Esophagus muscularis mucosa (tissue), 4 donors: ENCODE measurements at regions not wholly inside any gene's neighbourhood (a gene's known extent, or its start where the extent isn't known, plus 50 kb on each side); places are given as distances from the start of the nearest gene placed in this dataset.

Experiments used
- DNase-seq: peaks from one replicate; pipeline ENCODE4 v3.0.0-alpha.2; 2017; ENCODE audit errors: extremely low spot score
- H3K27ac ChIP-seq, 4 donors: fragments of 200-600 bp; sonication (generic); replicated peaks in 1 of 4; 1 replicate in 3 of 4; 2 replicates in 1 of 4; pipeline ENCODE4 v1.5.1; 2016 to 2019; ENCODE audit warnings: mild to moderate bottlenecking in 1 of 4
- H3K27me3 ChIP-seq, 4 donors: fragments of 200-600 bp; sonication (generic); one replicate each; pipeline versions ENCODE4 v1.5.1 to v1.6.0; 2016 to 2019
- H3K36me3 ChIP-seq, 4 donors: fragments of 200-600 bp; sonication (generic); one replicate each; pipeline ENCODE4 v1.5.1; 2016 to 2019
- H3K4me1 ChIP-seq, 4 donors: fragments of 200-600 bp; sonication (generic); one replicate each; pipeline ENCODE4 v1.5.1; 2016 to 2019
- H3K4me3 ChIP-seq, 4 donors: fragments of 200-600 bp; sonication (generic); 1 replicate in 2 of 4; 2 replicates in 2 of 4; pipeline ENCODE4 v1.5.1; 2016 to 2019; ENCODE audit warnings: mild to moderate bottlenecking in 4 of 4, moderate library complexity in 1 of 4
- H3K9me3 ChIP-seq, 4 donors: fragments of 200-600 bp; sonication (generic); 1 replicate in 3 of 4; 2 replicates in 1 of 4; pipeline ENCODE4 v1.5.1; 2016 to 2019
- EP300 ChIP-seq: sonication (generic); formaldehyde crosslinking; IDR thresholded peaks from one replicate; pipeline ENCODE4 v1.6.1; 2017; ENCODE audit warnings: antibody characterized with exemption
- POLR2A ChIP-seq: fragments of 450-650 bp; IDR thresholded peaks from one replicate; pipeline ENCODE4 v1.6.1; 2017; ENCODE audit warnings: antibody characterized with exemption, moderate library complexity, mild to moderate bottlenecking, low read depth
- POLR2AphosphoS5 ChIP-seq, 2 donors: sonication (generic); formaldehyde crosslinking; IDR thresholded peaks; one replicate each; pipeline ENCODE4 v1.6.1; 2017; ENCODE audit warnings: antibody characterized with exemption in 2 of 2
- WGBS: methylation state at CpG from one replicate; pipeline ENCODE4 v1.1.5; 2018; 5-methylcytosine and 5-hydroxymethylcytosine counted together
- intact Hi-C: fragments of 100-400 bp; cut with DNase I; formaldehyde crosslinking; loops from one replicate; pipeline ENCODE4 v1.15.1; 2023
- TF ChIP-seq, protein P1 (sequence below), 3 experiments: fragments of 200-600 bp in 2 of 3; fragments of 450-650 bp in 1 of 3; sonication (generic) in 2 of 3; IDR thresholded peaks; one replicate each; pipeline ENCODE4 v1.5.1; 2017 to 2019; ENCODE audit warnings: antibody characterized with exemption in 3 of 3, mild to moderate bottlenecking in 2 of 3, moderate library complexity in 1 of 3

- Histone ChIP-seq H3K4me1 (no peaks in the 10 kb centered on the region), H3K36me3 (no peaks in the 10 kb centered on the region), H3K27ac (no peak overlapping the region), H3K27me3 (peaks cover 0 to 58% (median under 1%) of the 10 kb centered on the region in 4 donors), H3K4me3 (no peak overlapping the region), H3K9me3 (no peaks in the 10 kb centered on the region)
- 74% methylated on average over 12 of the region's 12 CpGs for WGBS
- no peak for DNase-seq
- intact Hi-C loops: no loop called here
- TF ChIP-seq POLR2A (no peak), POLR2AphosphoS5 (IDR thresholded peaks at IDR 0.05) (no peak), EP300 (no peak)
- TF ChIP-seq, protein P1, sequence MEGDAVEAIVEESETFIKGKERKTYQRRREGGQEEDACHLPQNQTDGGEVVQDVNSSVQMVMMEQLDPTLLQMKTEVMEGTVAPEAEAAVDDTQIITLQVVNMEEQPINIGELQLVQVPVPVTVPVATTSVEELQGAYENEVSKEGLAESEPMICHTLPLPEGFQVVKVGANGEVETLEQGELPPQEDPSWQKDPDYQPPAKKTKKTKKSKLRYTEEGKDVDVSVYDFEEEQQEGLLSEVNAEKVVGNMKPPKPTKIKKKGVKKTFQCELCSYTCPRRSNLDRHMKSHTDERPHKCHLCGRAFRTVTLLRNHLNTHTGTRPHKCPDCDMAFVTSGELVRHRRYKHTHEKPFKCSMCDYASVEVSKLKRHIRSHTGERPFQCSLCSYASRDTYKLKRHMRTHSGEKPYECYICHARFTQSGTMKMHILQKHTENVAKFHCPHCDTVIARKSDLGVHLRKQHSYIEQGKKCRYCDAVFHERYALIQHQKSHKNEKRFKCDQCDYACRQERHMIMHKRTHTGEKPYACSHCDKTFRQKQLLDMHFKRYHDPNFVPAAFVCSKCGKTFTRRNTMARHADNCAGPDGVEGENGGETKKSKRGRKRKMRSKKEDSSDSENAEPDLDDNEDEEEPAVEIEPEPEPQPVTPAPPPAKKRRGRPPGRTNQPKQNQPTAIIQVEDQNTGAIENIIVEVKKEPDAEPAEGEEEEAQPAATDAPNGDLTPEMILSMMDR (IDR thresholded peaks at IDR 0.05): no peak
These were observed 1235.2 kb downstream of the BRD1 start for GRCh38 chr22:48592488-48592887.

GRCh38 chr22:48592066-48592345, 1235.7 kb downstream of the BRD1 start:
- H3K4me3 ChIP-seq: no peak overlapping the region
- peaks cover 0 to 63% (median 3%) of the 10 kb centered on the region in 4 donors for H3K27me3 ChIP-seq
- no peak for TF ChIP-seq POLR2AphosphoS5 (IDR thresholded peaks at IDR 0.05)
- TF ChIP-seq POLR2A: no peak
- TF ChIP-seq EP300: no peak
- TF ChIP-seq, protein P1 (IDR thresholded peaks at IDR 0.05): no peak
- H3K36me3 ChIP-seq: no peaks in the 10 kb centered on the region
- intact Hi-C loops: no loop called here
- no CpG with 5 or more reads among the region's 3 CpGs for WGBS
- H3K27ac ChIP-seq: no peak overlapping the region
- no peak for DNase-seq
- no peaks in the 10 kb centered on the region for H3K4me1 ChIP-seq
- no peaks in the 10 kb centered on the region for H3K9me3 ChIP-seq

DNA sequence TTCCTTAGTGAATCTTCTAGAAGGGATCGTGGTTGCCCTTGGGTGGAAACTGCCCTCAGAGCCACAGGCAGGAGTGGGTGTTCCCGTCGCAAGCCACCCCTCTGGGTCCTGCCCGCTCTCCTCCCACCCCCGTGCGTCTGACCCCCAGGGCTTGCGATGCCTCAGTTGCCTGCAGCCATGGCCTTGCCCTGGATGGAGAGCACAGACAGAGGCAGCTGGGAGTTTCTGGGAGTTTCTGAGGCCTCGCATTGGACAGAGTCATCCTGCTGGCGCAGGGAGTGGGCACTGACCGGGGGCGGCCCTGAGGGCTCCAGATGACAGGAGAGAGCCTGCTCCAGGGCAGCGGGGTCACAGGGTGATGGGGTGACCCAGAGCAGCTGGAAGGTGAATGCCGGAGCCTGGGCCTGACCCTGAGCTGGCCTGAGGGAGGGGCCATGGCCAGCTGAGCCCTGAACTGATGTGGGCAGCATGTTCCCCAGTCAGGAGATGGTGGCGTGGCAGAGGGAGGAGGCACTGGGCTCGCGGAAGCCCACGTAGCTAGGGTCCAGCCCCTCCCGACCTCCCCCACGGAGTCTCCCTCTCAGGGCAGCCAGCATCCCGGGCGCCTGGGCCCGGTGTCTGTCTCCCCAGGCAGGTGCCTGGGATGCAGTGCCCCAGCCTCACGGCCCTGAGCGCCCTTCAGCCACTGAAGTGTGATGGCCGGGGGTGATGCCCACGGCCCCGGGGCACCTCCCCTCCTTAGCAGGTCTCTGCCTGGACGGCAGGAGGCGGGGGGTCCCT, 1236.2 kb downstream of the BRD1 start:
- DNase-seq: no peak
- Histone ChIP-seq H3K4me1 (no peaks in the 10 kb centered on the region), H3K27ac (no peak overlapping the region), H3K36me3 (no peaks in the 10 kb centered on the region), H3K4me3 (no peak overlapping the region), H3K27me3 (peaks cover 0 to 68% (median 3%) of the 10 kb centered on the region in 4 donors), H3K9me3 (no peaks in the 10 kb centered on the region)
- TF ChIP-seq POLR2A (no peak), EP300 (no peak)
- intact Hi-C loops: no loop called here
- WGBS: 94% methylated on average over 27 of the region's 29 CpGs

- no peaks in the 10 kb centered on the region for H3K4me1 ChIP-seq
- DNase-seq: no peak
These were observed 1237.8 kb downstream of the BRD1 start for GRCh38 chr22:48589901-48590300.

GRCh38 chr22:48588878-48589450, 1238.7 kb downstream of the BRD1 start:
- intact Hi-C loops: no loop called here
- 87% methylated on average over 6 of the region's 9 CpGs for whole genome bisulfite sequencing
- no peak overlapping the region for H3K27ac ChIP-seq
- no peaks in the 10 kb centered on the region for H3K4me1 ChIP-seq
- peaks cover 0 to 83% (median 3%) of the 10 kb centered on the region in 4 donors for H3K27me3 ChIP-seq
- H3K36me3 ChIP-seq: no peaks in the 10 kb centered on the region
- H3K4me3 ChIP-seq: no peak overlapping the region
- TF ChIP-seq EP300: no peak
- TF ChIP-seq POLR2AphosphoS5 (IDR thresholded peaks at IDR 0.05): no peak
- TF ChIP-seq, protein P1 (IDR thresholded peaks at IDR 0.05): no peak
- no peak for TF ChIP-seq POLR2A
- no peak for DNase-seq
- H3K9me3 ChIP-seq: no peaks in the 10 kb centered on the region

More at GRCh38 chr22:48589901-48590300, 1237.8 kb downstream of the BRD1 start:
- Histone ChIP-seq H3K4me3 (no peak overlapping the region), H3K36me3 (no peaks in the 10 kb centered on the region), H3K27me3 (peaks cover 0 to 78% (median 3%) of the 10 kb centered on the region in 4 donors), H3K27ac (no peak overlapping the region), H3K9me3 (no peaks in the 10 kb centered on the region)
- WGBS: 94% methylated on average over 10 of the region's 19 CpGs
- TF ChIP-seq POLR2A (no peak), EP300 (no peak), POLR2AphosphoS5 (IDR thresholded peaks at IDR 0.05) (no peak)
- TF ChIP-seq, protein P1 (IDR thresholded peaks at IDR 0.05): no peak
- intact Hi-C loops: no loop called here
